Astrocyte (in vitro differentiated cells and primary cell): ENCODE measurements at regions not wholly inside any gene's neighbourhood (a gene's known extent, or its start where the extent isn't known, plus 50 kb on each side); places are given as distances from the start of the nearest gene placed in this dataset.

ENCODE experiments used
- DNase-seq: peaks from one replicate; pipeline ENCODE4 v3.0.0-alpha.2; 2010; ENCODE audit warnings: low read depth
- FAIRE-seq: peaks from 2 replicates; lab custom pipeline; 2011; peaks lifted over from hg19 to GRCh38; lab: Jason Lieb, UNC
- H2AFZ ChIP-seq: 2 replicates; pipeline ENCODE4 v1.6.0; 2012; ENCODE audit warnings: low read depth, low read length, inconsistent platforms
- H3K27ac ChIP-seq: 2 replicates; pipeline ENCODE4 v1.5.1; 2011; ENCODE audit warnings: low read depth, low read length, inconsistent platforms
- H3K27me3 ChIP-seq: 2 replicates; pipeline ENCODE4 v1.6.0; 2011; ENCODE audit warnings: low read length, inconsistent platforms; ENCODE audit not compliant: insufficient read depth
- H3K36me3 ChIP-seq: 2 replicates; pipeline ENCODE4 v1.5.1; 2011; ENCODE audit warnings: low read length, inconsistent platforms; ENCODE audit not compliant: insufficient read depth
- H3K4me1 ChIP-seq: 2 replicates; pipeline ENCODE4 v1.5.1; 2011; ENCODE audit warnings: low read length, inconsistent platforms; ENCODE audit not compliant: insufficient read depth
- H3K4me2 ChIP-seq: 2 replicates; pipeline ENCODE4 v1.6.0; 2012; ENCODE audit warnings: low read length, inconsistent platforms
- H3K4me3 ChIP-seq: 2 replicates; pipeline ENCODE4 v1.5.1; 2011; ENCODE audit warnings: low read depth, mild to moderate bottlenecking, low read length, inconsistent platforms; ENCODE audit not compliant: insufficient read depth
- H3K79me2 ChIP-seq: 2 replicates; pipeline ENCODE4 v1.6.0; 2012; ENCODE audit warnings: mild to moderate bottlenecking, low read length, inconsistent platforms; ENCODE audit not compliant: insufficient read depth
- H3K9ac ChIP-seq: 2 replicates; pipeline ENCODE4 v1.6.0; 2012; ENCODE audit warnings: mild to moderate bottlenecking, low read length, inconsistent platforms
- H3K9me3 ChIP-seq: 2 replicates; pipeline ENCODE4 v1.5.1; 2012; ENCODE audit warnings: low read depth, mild to moderate bottlenecking, low read length, inconsistent platforms; ENCODE audit not compliant: insufficient read depth
- H4K20me1 ChIP-seq: 2 replicates; pipeline ENCODE4 v1.6.0; 2012; ENCODE audit warnings: low read length, inconsistent platforms; ENCODE audit not compliant: insufficient read depth
- H3K27ac Mint-ChIP-seq: one replicate; pipeline ENCODE4 v1.8.0; 2021; ENCODE audit warnings: mild to moderate bottlenecking, mixed read lengths; ENCODE audit not compliant: unreplicated experiment
- H3K27me3 Mint-ChIP-seq: one replicate; pipeline ENCODE4 v1.8.0; 2021; ENCODE audit warnings: low read depth, mixed read lengths; ENCODE audit not compliant: unreplicated experiment
- H3K36me3 Mint-ChIP-seq: one replicate; pipeline ENCODE4 v1.8.0; 2021; ENCODE audit warnings: low read depth, mixed read lengths; ENCODE audit not compliant: unreplicated experiment
- H3K4me1 Mint-ChIP-seq: one replicate; pipeline ENCODE4 v1.8.0; 2021; ENCODE audit warnings: low read depth, mixed read lengths; ENCODE audit not compliant: unreplicated experiment
- H3K4me3 Mint-ChIP-seq: one replicate; pipeline ENCODE4 v1.8.0; 2021; ENCODE audit warnings: mild to moderate bottlenecking, moderate library complexity, mixed read lengths; ENCODE audit not compliant: unreplicated experiment
- H3K9me3 Mint-ChIP-seq: one replicate; pipeline ENCODE4 v1.8.0; 2021; ENCODE audit warnings: mild to moderate bottlenecking, mixed read lengths; ENCODE audit not compliant: unreplicated experiment
- EZH2 ChIP-seq: IDR thresholded peaks from 2 replicates; pipeline ENCODE4 v1.6.1; 2012; ENCODE audit warnings: mild to moderate bottlenecking, low read length, inconsistent platforms; ENCODE audit not compliant: insufficient read depth
- TF ChIP-seq, protein P1 (sequence below): IDR thresholded peaks from 2 replicates; pipeline ENCODE4 v1.5.1; 2011; ENCODE audit warnings: low read depth, mild to moderate bottlenecking, inconsistent platforms, low read length, moderate library complexity; ENCODE audit not compliant: insufficient read depth

DNA sequence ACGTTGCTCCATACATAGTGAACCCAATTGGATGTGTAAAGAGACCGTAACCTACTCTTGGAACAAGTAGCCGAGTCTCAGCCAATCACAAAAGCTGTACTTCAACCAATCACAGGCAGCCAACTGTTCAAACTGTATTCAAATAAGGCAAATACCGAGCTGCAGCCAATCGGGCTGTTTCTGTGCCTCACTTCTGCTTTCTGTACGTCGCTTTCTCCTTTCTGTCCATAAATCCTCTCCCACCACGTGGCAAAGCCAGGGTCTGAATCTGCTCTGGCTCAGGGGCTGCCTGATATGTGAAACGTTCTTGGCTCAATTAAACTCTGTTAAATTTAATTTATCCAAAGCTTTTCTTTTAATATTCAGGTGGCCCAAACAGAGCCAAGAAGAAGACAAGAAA, 210.3 kb downstream of the URB2 start:
- Mint-ChIP-seq H3K4me3 (no peak overlapping the region), H3K9me3 (peaks cover 2% of the 10 kb centered on the region), H3K27me3 (peaks cover 11% of the 10 kb centered on the region), H3K4me1 (no peaks in the 10 kb centered on the region), H3K27ac (no peak overlapping the region), H3K36me3 (no peaks in the 10 kb centered on the region)
- Histone ChIP-seq H3K4me2 (no peak overlapping the region), H4K20me1 (no peaks in the 10 kb centered on the region), H3K4me1 (no peaks in the 10 kb centered on the region), H3K79me2 (no peaks in the 10 kb centered on the region), H2AFZ (no peak overlapping the region), H3K27me3 (no peaks in the 10 kb centered on the region), H3K27ac (no peak overlapping the region), H3K4me3 (no peak overlapping the region), H3K9me3 (no peaks in the 10 kb centered on the region), H3K36me3 (no peaks in the 10 kb centered on the region), H3K9ac (no peak overlapping the region)
- TF ChIP-seq EZH2: no peak
- TF ChIP-seq, protein P1, sequence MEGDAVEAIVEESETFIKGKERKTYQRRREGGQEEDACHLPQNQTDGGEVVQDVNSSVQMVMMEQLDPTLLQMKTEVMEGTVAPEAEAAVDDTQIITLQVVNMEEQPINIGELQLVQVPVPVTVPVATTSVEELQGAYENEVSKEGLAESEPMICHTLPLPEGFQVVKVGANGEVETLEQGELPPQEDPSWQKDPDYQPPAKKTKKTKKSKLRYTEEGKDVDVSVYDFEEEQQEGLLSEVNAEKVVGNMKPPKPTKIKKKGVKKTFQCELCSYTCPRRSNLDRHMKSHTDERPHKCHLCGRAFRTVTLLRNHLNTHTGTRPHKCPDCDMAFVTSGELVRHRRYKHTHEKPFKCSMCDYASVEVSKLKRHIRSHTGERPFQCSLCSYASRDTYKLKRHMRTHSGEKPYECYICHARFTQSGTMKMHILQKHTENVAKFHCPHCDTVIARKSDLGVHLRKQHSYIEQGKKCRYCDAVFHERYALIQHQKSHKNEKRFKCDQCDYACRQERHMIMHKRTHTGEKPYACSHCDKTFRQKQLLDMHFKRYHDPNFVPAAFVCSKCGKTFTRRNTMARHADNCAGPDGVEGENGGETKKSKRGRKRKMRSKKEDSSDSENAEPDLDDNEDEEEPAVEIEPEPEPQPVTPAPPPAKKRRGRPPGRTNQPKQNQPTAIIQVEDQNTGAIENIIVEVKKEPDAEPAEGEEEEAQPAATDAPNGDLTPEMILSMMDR: no peak
- DNase-seq (no peak), FAIRE-seq (no peak)

DNA sequence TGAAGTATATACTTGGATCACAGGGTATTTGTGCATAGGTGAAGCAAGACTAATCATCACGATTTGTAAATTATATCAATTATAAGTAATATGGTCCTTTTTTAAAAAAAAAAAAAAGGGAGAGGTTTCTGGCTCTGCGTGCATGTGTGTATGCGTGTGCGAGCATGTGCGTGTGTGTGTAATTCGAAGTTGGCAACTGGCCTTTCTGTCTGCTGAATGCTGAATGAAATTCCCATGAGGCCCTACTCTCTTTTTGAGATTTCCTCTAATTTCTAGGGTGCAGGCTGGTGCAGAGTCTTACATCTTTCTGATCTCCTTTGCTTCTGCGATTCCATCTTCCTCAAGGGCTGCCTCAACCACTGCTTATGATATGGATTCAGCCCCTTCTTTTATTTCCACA, 212.2 kb downstream of the URB2 start:
- H3K4me1 ChIP-seq: no peaks in the 10 kb centered on the region
- H3K27ac ChIP-seq: no peak overlapping the region
- no peaks in the 10 kb centered on the region for H3K36me3 Mint-ChIP-seq
- DNase-seq: no peak
- no peak overlapping the region for H3K4me3 Mint-ChIP-seq
- TF ChIP-seq EZH2: no peak
- TF ChIP-seq, protein P1: no peak
- no peak overlapping the region for H3K27ac Mint-ChIP-seq
- no peak overlapping the region for H2AFZ ChIP-seq
- H3K9ac ChIP-seq: no peak overlapping the region
- H3K4me2 ChIP-seq: no peak overlapping the region
- H3K9me3 Mint-ChIP-seq: peaks cover 1% of the 10 kb centered on the region
- no peak overlapping the region for H3K4me3 ChIP-seq
- no peaks in the 10 kb centered on the region for H4K20me1 ChIP-seq
- peaks cover 11% of the 10 kb centered on the region for H3K27me3 Mint-ChIP-seq
- H3K79me2 ChIP-seq: no peaks in the 10 kb centered on the region
- no peaks in the 10 kb centered on the region for H3K36me3 ChIP-seq
- H3K9me3 ChIP-seq: no peaks in the 10 kb centered on the region
- FAIRE-seq: no peak
- no peaks in the 10 kb centered on the region for H3K27me3 ChIP-seq
- H3K4me1 Mint-ChIP-seq: no peaks in the 10 kb centered on the region

DNA sequence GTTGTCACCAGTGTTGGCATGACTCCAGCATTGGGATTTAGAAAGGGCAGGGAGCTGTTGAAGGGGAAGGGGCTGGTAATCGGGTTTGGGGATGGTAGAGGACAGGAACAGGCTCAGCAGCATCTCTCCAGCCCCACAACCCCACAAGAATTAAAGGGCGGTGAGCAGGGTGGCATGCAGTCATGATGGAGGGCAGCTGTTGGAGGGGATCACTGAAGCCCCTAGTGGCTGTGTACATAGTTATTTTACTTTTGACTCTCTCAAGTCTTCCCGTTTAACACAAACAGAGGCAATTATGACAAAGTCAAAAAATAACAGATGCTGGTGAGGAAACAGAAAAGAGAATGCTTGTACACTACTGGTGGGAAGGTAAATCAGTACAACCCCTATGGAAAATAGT, 213.8 kb downstream of the URB2 start:
- H4K20me1 ChIP-seq: no peaks in the 10 kb centered on the region
- no peaks in the 10 kb centered on the region for H3K4me1 ChIP-seq
- no peak overlapping the region for H3K4me2 ChIP-seq
- no peak for TF ChIP-seq EZH2
- TF ChIP-seq, protein P1: no peak
- DNase-seq (no peak), FAIRE-seq (no peak)
- Mint-ChIP-seq H3K4me3 (no peak overlapping the region), H3K9me3 (peaks cover 1% of the 10 kb centered on the region), H3K27me3 (peaks cover 11% of the 10 kb centered on the region), H3K27ac (no peak overlapping the region), H3K4me1 (peaks cover 4% of the 10 kb centered on the region), H3K36me3 (no peaks in the 10 kb centered on the region)
- no peaks in the 10 kb centered on the region for H3K9me3 ChIP-seq
- no peaks in the 10 kb centered on the region for H3K36me3 ChIP-seq
- no peak overlapping the region for H3K9ac ChIP-seq
- no peak overlapping the region for H2AFZ ChIP-seq
- no peak overlapping the region for H3K4me3 ChIP-seq
- no peaks in the 10 kb centered on the region for H3K27me3 ChIP-seq
- no peak overlapping the region for H3K27ac ChIP-seq
- H3K79me2 ChIP-seq: no peaks in the 10 kb centered on the region
